HCT116 (cell line): ENCODE measurements at regions not wholly inside any gene's neighbourhood (a gene's known extent, or its start where the extent isn't known, plus 50 kb on each side); places are given as distances from the start of the nearest gene placed in this dataset.

Source experiments
- CEBPB ChIP-seq: IDR thresholded peaks from 2 replicates; pipeline ENCODE4 v1.6.1; 2012; ENCODE audit warnings: low read depth
- CTCF ChIP-seq, 3 experiments: fragments of 200-600 bp in 1 of 3; sonication (generic) in 1 of 3; IDR thresholded peaks in 2 of 3; conservative IDR thresholded peaks in 1 of 3; 2 replicates each; pipeline ENCODE4 v1.5.1; 2012 to 2017; ENCODE audit warnings: low read depth in 2 of 3, low read length in 2 of 3, antibody characterized with exemption in 1 of 3, borderline replicate concordance in 1 of 3, control low read depth in 1 of 3, mild to moderate bottlenecking in 1 of 3, mixed read lengths in 1 of 3, mixed run types in 1 of 3, moderate library complexity in 1 of 3; ENCODE audit not compliant: insufficient read depth in 1 of 3
- EZH2 ChIP-seq: fragments of 200-600 bp; sonication (generic); IDR thresholded peaks from 2 replicates; pipeline ENCODE4 v1.6.1; 2017; ENCODE audit warnings: antibody characterized with exemption, mixed run types
- EZH2phosphoT487 ChIP-seq: fragments of 200-600 bp; IDR thresholded peaks from 2 replicates; pipeline ENCODE4 v1.6.1; 2018; ENCODE audit warnings: antibody characterized with exemption, borderline replicate concordance
- FOSL1 ChIP-seq: IDR thresholded peaks from 2 replicates; pipeline ENCODE4 v1.6.1; 2012; ENCODE audit warnings: low read depth
- POLR2A ChIP-seq: IDR thresholded peaks from 2 replicates; pipeline ENCODE4 v1.7.0; 2011; ENCODE audit warnings: borderline replicate concordance; ENCODE audit not compliant: insufficient read depth, insufficient read length; ENCODE audit errors: extremely low read depth
- POLR2AphosphoS5 ChIP-seq: IDR thresholded peaks from 2 replicates; pipeline ENCODE4 v1.6.1; 2011; ENCODE audit warnings: mild to moderate bottlenecking, low read depth, low read length, moderate library complexity
- RAD21 ChIP-seq: IDR thresholded peaks from 2 replicates; pipeline ENCODE4 v1.6.1; 2012; ENCODE audit warnings: low read depth, mild to moderate bottlenecking
- SIN3A ChIP-seq: IDR thresholded peaks from 2 replicates; pipeline ENCODE4 v1.6.1; 2012; ENCODE audit warnings: low read depth
- YY1 ChIP-seq: IDR thresholded peaks from 2 replicates; pipeline ENCODE4 v1.6.1; 2011; ENCODE audit warnings: low read length, low read depth, moderate library complexity, mild to moderate bottlenecking; ENCODE audit not compliant: insufficient replicate concordance; ENCODE audit errors: extremely low read depth
- ZFX ChIP-seq: fragments of 450-650 bp; IDR thresholded peaks from 2 replicates; pipeline ENCODE4 v1.6.1; 2017
- ZNF274 ChIP-seq: fragments of 200-500 bp; sonication (Bioruptor generic); IDR thresholded peaks from 2 replicates; pipeline ENCODE4 v1.6.1; 2014; ENCODE audit warnings: mild to moderate bottlenecking, low read depth, low read length, inconsistent platforms
- TF ChIP-seq, protein P1 (sequence below): IDR thresholded peaks from 2 replicates; pipeline ENCODE4 v1.6.1; 2011; ENCODE audit warnings: mild to moderate bottlenecking, low read length, moderate library complexity; ENCODE audit not compliant: insufficient replicate concordance; ENCODE audit errors: extremely low read depth

- TF ChIP-seq CTCF (IDR thresholded peaks at IDR 0.05 in 2 of 3, conservative IDR thresholded peaks at IDR 0.05 in 1 of 3; ENCODE audit: borderline replicate concordance in 1 of 3, insufficient read depth in 1 of 3, low read depth in 2 of 3, low read length in 2 of 3) (no peak), ZFX (no peak), ZNF274 (no peak), FOSL1 (no peak), POLR2AphosphoS5 (no peak), POLR2A (no peak), YY1 (no peak), EZH2phosphoT487 (no peak), EZH2 (no peak), RAD21 (no peak), CEBPB (no peak), SIN3A (no peak)
- TF ChIP-seq, protein P1, sequence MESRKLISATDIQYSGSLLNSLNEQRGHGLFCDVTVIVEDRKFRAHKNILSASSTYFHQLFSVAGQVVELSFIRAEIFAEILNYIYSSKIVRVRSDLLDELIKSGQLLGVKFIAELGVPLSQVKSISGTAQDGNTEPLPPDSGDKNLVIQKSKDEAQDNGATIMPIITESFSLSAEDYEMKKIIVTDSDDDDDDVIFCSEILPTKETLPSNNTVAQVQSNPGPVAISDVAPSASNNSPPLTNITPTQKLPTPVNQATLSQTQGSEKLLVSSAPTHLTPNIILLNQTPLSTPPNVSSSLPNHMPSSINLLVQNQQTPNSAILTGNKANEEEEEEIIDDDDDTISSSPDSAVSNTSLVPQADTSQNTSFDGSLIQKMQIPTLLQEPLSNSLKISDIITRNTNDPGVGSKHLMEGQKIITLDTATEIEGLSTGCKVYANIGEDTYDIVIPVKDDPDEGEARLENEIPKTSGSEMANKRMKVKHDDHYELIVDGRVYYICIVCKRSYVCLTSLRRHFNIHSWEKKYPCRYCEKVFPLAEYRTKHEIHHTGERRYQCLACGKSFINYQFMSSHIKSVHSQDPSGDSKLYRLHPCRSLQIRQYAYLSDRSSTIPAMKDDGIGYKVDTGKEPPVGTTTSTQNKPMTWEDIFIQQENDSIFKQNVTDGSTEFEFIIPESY, result no peak
Measured at GRCh38 chr4:158077835-158078234, 95.0 kb downstream of the GASK1B start.
